Mesenchymal stem cell (in vitro differentiated cells and primary cell): ENCODE measurements at regions not wholly inside any gene's neighbourhood (a gene's known extent, or its start where the extent isn't known, plus 50 kb on each side); places are given as distances from the start of the nearest gene placed in this dataset.

Experiments used
- DNase-seq: peaks from one replicate; pipeline ENCODE4 v3.0.0-alpha.2; 2013
- H2AFZ ChIP-seq: one replicate; pipeline ENCODE4 v1.6.1; 2013; ENCODE audit warnings: low read depth, mild to moderate bottlenecking, control low read depth, inconsistent platforms, low read length, moderate library complexity
- H2AK5ac ChIP-seq: 2 replicates; pipeline ENCODE4 v1.6.1; 2013; ENCODE audit warnings: low read length, moderate library complexity, mild to moderate bottlenecking, inconsistent platforms; ENCODE audit not compliant: severe bottlenecking
- H2BK120ac ChIP-seq: one replicate; pipeline ENCODE4 v1.6.1; 2013; ENCODE audit warnings: low read depth, mild to moderate bottlenecking, inconsistent platforms, low read length, moderate library complexity
- H2BK12ac ChIP-seq, 2 experiments: one replicate each; pipeline ENCODE4 v1.6.1; 2013; ENCODE audit warnings: inconsistent platforms in 2 of 2, low read length in 2 of 2, mild to moderate bottlenecking in 2 of 2, moderate library complexity in 2 of 2, control low read depth in 1 of 2
- H2BK15ac ChIP-seq: one replicate; pipeline ENCODE4 v1.6.1; 2013; ENCODE audit warnings: mild to moderate bottlenecking, low read depth, inconsistent platforms; ENCODE audit not compliant: poor library complexity, severe bottlenecking
- H2BK5ac ChIP-seq: 2 replicates; pipeline ENCODE4 v1.6.1; 2013; ENCODE audit warnings: low read depth, mild to moderate bottlenecking, low read length, control low read depth, inconsistent platforms; ENCODE audit not compliant: poor library complexity, severe bottlenecking
- H3K14ac ChIP-seq, 2 experiments: one replicate each; pipeline ENCODE4 v1.6.1; 2013; ENCODE audit warnings: inconsistent platforms in 2 of 2, low read length in 2 of 2, control low read depth in 1 of 2, mild to moderate bottlenecking in 1 of 2, moderate library complexity in 1 of 2
- H3K18ac ChIP-seq, 2 experiments: one replicate each; pipeline ENCODE4 v1.6.1; 2013; ENCODE audit warnings: inconsistent platforms in 2 of 2, low read length in 2 of 2, control low read depth in 1 of 2, low read depth in 1 of 2, mild to moderate bottlenecking in 1 of 2
- H3K23ac ChIP-seq, 2 experiments: one replicate each; pipeline ENCODE4 v1.6.1; 2013; ENCODE audit warnings: inconsistent platforms in 2 of 2, low read length in 2 of 2, mild to moderate bottlenecking in 2 of 2, moderate library complexity in 2 of 2, control low read depth in 1 of 2
- H3K27ac ChIP-seq: 2 replicates; pipeline ENCODE4 v1.5.1; 2013; ENCODE audit warnings: mild to moderate bottlenecking, moderate library complexity, low read length, control low read depth, inconsistent platforms; ENCODE audit not compliant: poor library complexity, severe bottlenecking
- H3K27me3 ChIP-seq, 2 experiments: 2 replicates each; pipeline versions ENCODE4 v1.6.1 to v1.7.0; 2013; ENCODE audit warnings: low read length in 2 of 2, mild to moderate bottlenecking in 2 of 2, moderate library complexity in 2 of 2, control low read depth in 1 of 2, inconsistent platforms in 1 of 2; ENCODE audit not compliant: control insufficient read depth in 1 of 2, insufficient read depth in 1 of 2
- H3K36me3 ChIP-seq, 2 experiments: 2 replicates each; pipeline versions ENCODE4 v1.6.1 to v1.7.0; 2013; ENCODE audit warnings: low read length in 2 of 2, control low read depth in 1 of 2, inconsistent platforms in 1 of 2, low read depth in 1 of 2, mild to moderate bottlenecking in 1 of 2; ENCODE audit not compliant: insufficient read depth in 2 of 2, control insufficient read depth in 1 of 2
- H3K4ac ChIP-seq, 2 experiments: one replicate each; pipeline ENCODE4 v1.6.1; 2013; ENCODE audit warnings: inconsistent platforms in 2 of 2, low read length in 2 of 2, mild to moderate bottlenecking in 2 of 2, moderate library complexity in 2 of 2, control low read depth in 1 of 2, low read depth in 1 of 2
- H3K4me1 ChIP-seq: 2 replicates; pipeline ENCODE4 v1.6.1; 2013; ENCODE audit warnings: low read depth, low read length, control low read depth; ENCODE audit not compliant: control insufficient read depth, insufficient read depth
- H3K4me2 ChIP-seq: 2 replicates; pipeline ENCODE4 v1.6.1; 2013; ENCODE audit warnings: low read length, mild to moderate bottlenecking, inconsistent platforms; ENCODE audit not compliant: poor library complexity, severe bottlenecking
- H3K4me3 ChIP-seq, 2 experiments: 2 replicates each; pipeline versions ENCODE4 v1.5.1 to v1.7.0; 2013; ENCODE audit warnings: low read length in 2 of 2, mild to moderate bottlenecking in 2 of 2, control low read depth in 1 of 2, low read depth in 1 of 2; ENCODE audit not compliant: insufficient read depth in 1 of 2
- H3K79me1 ChIP-seq: replicated peaks from 2 replicates; pipeline ENCODE4 v1.6.1; 2013; ENCODE audit warnings: mild to moderate bottlenecking, control low read depth, low read length, inconsistent platforms; ENCODE audit not compliant: poor library complexity, severe bottlenecking
- H3K9ac ChIP-seq: 2 replicates; pipeline ENCODE4 v1.7.0; 2013; ENCODE audit warnings: mild to moderate bottlenecking, low read length, moderate library complexity
- H3K9me3 ChIP-seq: 2 replicates; pipeline ENCODE4 v1.7.0; 2013; ENCODE audit warnings: mild to moderate bottlenecking, low read length; ENCODE audit not compliant: control insufficient read depth
- H4K8ac ChIP-seq: one replicate; pipeline ENCODE4 v1.6.1; 2013; ENCODE audit warnings: inconsistent platforms, mild to moderate bottlenecking, low read length, moderate library complexity
- H4K91ac ChIP-seq: one replicate; pipeline ENCODE4 v1.6.1; 2013; ENCODE audit warnings: mild to moderate bottlenecking, low read length, inconsistent platforms
- WGBS: methylation state at CpG from one replicate; pipeline ENCODE4 v1.1.7; 2013; ENCODE audit warnings: mixed read lengths; 5-methylcytosine and 5-hydroxymethylcytosine counted together

- no peak overlapping the region for H3K4me2 ChIP-seq
- WGBS = 100% methylated on average over 1 of the region's 1 CpG
- H3K18ac ChIP-seq = no peak overlapping the region
- H2AK5ac ChIP-seq = no peak overlapping the region
- no peaks in the 10 kb centered on the region for H3K36me3 ChIP-seq
- no peaks in the 10 kb centered on the region for H3K4me1 ChIP-seq
- no peaks in the 10 kb centered on the region for H3K79me1 ChIP-seq
- no peak overlapping the region for H3K4ac ChIP-seq
- DNase-seq = no peak
- no peak overlapping the region for H2BK12ac ChIP-seq
- H3K4me3 ChIP-seq = no peak overlapping the region
- H2BK120ac ChIP-seq = no peak overlapping the region
- H2BK5ac ChIP-seq = no peak overlapping the region
- no peak overlapping the region for H3K9ac ChIP-seq
- H3K27me3 ChIP-seq = no peaks in the 10 kb centered on the region
- H2BK15ac ChIP-seq = no peak overlapping the region
- H4K8ac ChIP-seq = no peak overlapping the region
- H3K23ac ChIP-seq = no peak overlapping the region
- H4K91ac ChIP-seq = no peak overlapping the region
- no peak overlapping the region for H2AFZ ChIP-seq
- H3K9me3 ChIP-seq = no peaks in the 10 kb centered on the region
- no peak overlapping the region for H3K27ac ChIP-seq
- no peak overlapping the region for H3K14ac ChIP-seq
Observed at GRCh38 chr5:110250355-110250754, 476.1 kb downstream of the TMEM232 start.

- H3K4ac ChIP-seq = no peak overlapping the region
- H2AFZ ChIP-seq = no peak overlapping the region
- no peak overlapping the region for H3K27ac ChIP-seq
- no peak overlapping the region for H2AK5ac ChIP-seq
- H2BK5ac ChIP-seq = no peak overlapping the region
- no peak overlapping the region for H3K9ac ChIP-seq
- no peak overlapping the region for H3K18ac ChIP-seq
- H4K91ac ChIP-seq = no peak overlapping the region
- no peak overlapping the region for H2BK15ac ChIP-seq
- DNase-seq = no peak
- H2BK12ac ChIP-seq = no peak overlapping the region
- H2BK120ac ChIP-seq = no peak overlapping the region
- no peaks in the 10 kb centered on the region for H3K36me3 ChIP-seq
- H3K4me2 ChIP-seq = no peak overlapping the region
- H3K4me3 ChIP-seq = no peak overlapping the region
- no peak overlapping the region for H3K23ac ChIP-seq
- no peaks in the 10 kb centered on the region for H3K9me3 ChIP-seq
- H3K14ac ChIP-seq = no peak overlapping the region
- H3K27me3 ChIP-seq = no peaks in the 10 kb centered on the region
- H4K8ac ChIP-seq = no peak overlapping the region
- H3K4me1 ChIP-seq = no peaks in the 10 kb centered on the region
- no peaks in the 10 kb centered on the region for H3K79me1 ChIP-seq
Observed at GRCh38 chr5:110250755-110251154, 475.7 kb downstream of the TMEM232 start.

- WGBS = 95% methylated on average over 2 of the region's 2 CpGs
Observed at GRCh38 chr5:110251366-110251765, 475.1 kb downstream of the TMEM232 start.

GRCh38 chr5:110255194-110255593, 471.3 kb downstream of the TMEM232 start:
- Histone ChIP-seq H2BK15ac (no peak overlapping the region), H3K4me2 (no peak overlapping the region), H3K18ac (no peak overlapping the region), H3K9ac (no peak overlapping the region), H4K8ac (no peak overlapping the region), H3K27ac (no peak overlapping the region), H3K14ac (no peak overlapping the region), H3K4ac (no peak overlapping the region), H3K4me3 (no peak overlapping the region), H2BK5ac (no peak overlapping the region), H3K36me3 (no peaks in the 10 kb centered on the region), H3K27me3 (no peaks in the 10 kb centered on the region), H3K79me1 (no peaks in the 10 kb centered on the region), H2AFZ (no peak overlapping the region), H3K9me3 (no peaks in the 10 kb centered on the region), H3K4me1 (peaks cover 2% of the 10 kb centered on the region), H2BK12ac (no peak overlapping the region), H3K23ac (no peak overlapping the region), H2AK5ac (no peak overlapping the region), H4K91ac (no peak overlapping the region), H2BK120ac (no peak overlapping the region)
- 79% methylated on average over 1 of the region's 1 CpG for WGBS
- DNase-seq = no peak

More at GRCh38 chr5:110251366-110251765, 475.1 kb downstream of the TMEM232 start:
- H3K4me3 ChIP-seq = no peak overlapping the region
- no peak overlapping the region for H2BK15ac ChIP-seq
- no peaks in the 10 kb centered on the region for H3K4me1 ChIP-seq
- H3K9ac ChIP-seq = no peak overlapping the region
- no peak overlapping the region for H3K18ac ChIP-seq
- no peak overlapping the region for H4K8ac ChIP-seq
- H2AK5ac ChIP-seq = no peak overlapping the region
- H3K27me3 ChIP-seq = no peaks in the 10 kb centered on the region
- H3K79me1 ChIP-seq = no peaks in the 10 kb centered on the region
- H2BK120ac ChIP-seq = no peak overlapping the region
- no peak overlapping the region for H2BK12ac ChIP-seq
- H3K23ac ChIP-seq = no peak overlapping the region
- no peak for DNase-seq
- H3K4me2 ChIP-seq = no peak overlapping the region
- H3K36me3 ChIP-seq = no peaks in the 10 kb centered on the region
- H3K4ac ChIP-seq = no peak overlapping the region
- no peak overlapping the region for H3K27ac ChIP-seq
- H2AFZ ChIP-seq = no peak overlapping the region
- no peak overlapping the region for H3K14ac ChIP-seq
- no peak overlapping the region for H4K91ac ChIP-seq
- no peaks in the 10 kb centered on the region for H3K9me3 ChIP-seq
- no peak overlapping the region for H2BK5ac ChIP-seq
